Body of pancreas (tissue), 4 donors: ENCODE measurements at regions not wholly inside any gene's neighbourhood (a gene's known extent, or its start where the extent isn't known, plus 50 kb on each side); places are given as distances from the start of the nearest gene placed in this dataset.
"Not testable (repeated sequence)": the region's sequence is repeated elsewhere in the genome, so short reads cannot be mapped to it uniquely, and the experiment has no call there.

Experiments
- ATAC-seq: fragments of 150-250 bp; one replicate; pipeline ENCODE4 v1.9.1; 2016
- DNase-seq, 4 donors: peaks; one replicate each; pipeline ENCODE4 v3.0.0-alpha.2; 2019
- H3K27ac ChIP-seq, 4 donors: fragments of 200-600 bp; sonication (generic); 1 replicate in 3 of 4; 2 replicates in 1 of 4; pipeline versions ENCODE4 v1.5.1 to v1.6.1; 2016 to 2019; ENCODE audit warnings: mild to moderate bottlenecking in 1 of 4, mixed read lengths in 1 of 4, moderate library complexity in 1 of 4
- H3K27me3 ChIP-seq, 2 donors: fragments of 200-600 bp; sonication (generic); one replicate each; pipeline ENCODE4 v1.6.0; 2016; ENCODE audit warnings: mild to moderate bottlenecking in 1 of 2
- H3K36me3 ChIP-seq, 2 donors: fragments of 200-600 bp; sonication (generic); replicated peaks in 1 of 2; 2 replicates each; pipeline ENCODE4 v1.5.1; 2016; ENCODE audit warnings: low read depth in 2 of 2; ENCODE audit not compliant: insufficient read depth in 1 of 2
- H3K4me1 ChIP-seq: fragments of 200-600 bp; sonication (generic); one replicate; pipeline ENCODE4 v1.6.0; 2016
- H3K4me3 ChIP-seq, 2 donors: fragments of 200-600 bp; sonication (generic); 1 replicate in 1 of 2; 2 replicates in 1 of 2; pipeline ENCODE4 v1.5.1; 2016 to 2019
- H3K9me3 ChIP-seq, 3 donors: fragments of 200-600 bp; sonication (generic); 1 replicate in 2 of 3; 2 replicates in 1 of 3; pipeline ENCODE4 v1.5.1; 2016
- POLR2A ChIP-seq, 3 donors: fragments of 450-650 bp; IDR thresholded peaks; one replicate each; pipeline ENCODE4 v1.6.1; 2016; ENCODE audit warnings: antibody characterized with exemption in 3 of 3, mild to moderate bottlenecking in 2 of 3
- WGBS, 2 donors: methylation state at CpG; one replicate each; pipeline ENCODE4 v1.1.5; 2017; 5-methylcytosine and 5-hydroxymethylcytosine counted together
- intact Hi-C: fragments of 100-400 bp; cut with DNase I; formaldehyde crosslinking; loops from one replicate; pipeline ENCODE4 v1.15.1; 2023
- TF ChIP-seq, protein P1 (sequence below), 7 experiments: fragments of 450-650 bp in 4 of 7; fragments of 200-600 bp in 3 of 7; sonication (generic) in 3 of 7; IDR thresholded peaks; one replicate each; pipeline ENCODE4 v1.5.1; 2016 to 2019; ENCODE audit warnings: antibody characterized with exemption in 7 of 7

GRCh38 chr13:37956536-37956935 is 87.0 kb upstream of the TRPC4 start:
- TF ChIP-seq POLR2A (IDR thresholded peaks at IDR 0.05): no peak
- TF ChIP-seq, protein P1, sequence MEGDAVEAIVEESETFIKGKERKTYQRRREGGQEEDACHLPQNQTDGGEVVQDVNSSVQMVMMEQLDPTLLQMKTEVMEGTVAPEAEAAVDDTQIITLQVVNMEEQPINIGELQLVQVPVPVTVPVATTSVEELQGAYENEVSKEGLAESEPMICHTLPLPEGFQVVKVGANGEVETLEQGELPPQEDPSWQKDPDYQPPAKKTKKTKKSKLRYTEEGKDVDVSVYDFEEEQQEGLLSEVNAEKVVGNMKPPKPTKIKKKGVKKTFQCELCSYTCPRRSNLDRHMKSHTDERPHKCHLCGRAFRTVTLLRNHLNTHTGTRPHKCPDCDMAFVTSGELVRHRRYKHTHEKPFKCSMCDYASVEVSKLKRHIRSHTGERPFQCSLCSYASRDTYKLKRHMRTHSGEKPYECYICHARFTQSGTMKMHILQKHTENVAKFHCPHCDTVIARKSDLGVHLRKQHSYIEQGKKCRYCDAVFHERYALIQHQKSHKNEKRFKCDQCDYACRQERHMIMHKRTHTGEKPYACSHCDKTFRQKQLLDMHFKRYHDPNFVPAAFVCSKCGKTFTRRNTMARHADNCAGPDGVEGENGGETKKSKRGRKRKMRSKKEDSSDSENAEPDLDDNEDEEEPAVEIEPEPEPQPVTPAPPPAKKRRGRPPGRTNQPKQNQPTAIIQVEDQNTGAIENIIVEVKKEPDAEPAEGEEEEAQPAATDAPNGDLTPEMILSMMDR (IDR thresholded peaks at IDR 0.05): no peak
- intact Hi-C loops: no loop called here
- Histone ChIP-seq H3K4me3 (no peak overlapping the region), H3K4me1 (no peaks in the 10 kb centered on the region), H3K36me3 (no peaks in the 10 kb centered on the region), H3K9me3 (no peaks in the 10 kb centered on the region), H3K27me3 (no peaks in the 10 kb centered on the region), H3K27ac (no peak overlapping the region)
- no peak for ATAC-seq
- DNase-seq: no peak
- 60 to 63% methylated on average over 1 of the region's 1 CpG for WGBS, 2 donors

DNA sequence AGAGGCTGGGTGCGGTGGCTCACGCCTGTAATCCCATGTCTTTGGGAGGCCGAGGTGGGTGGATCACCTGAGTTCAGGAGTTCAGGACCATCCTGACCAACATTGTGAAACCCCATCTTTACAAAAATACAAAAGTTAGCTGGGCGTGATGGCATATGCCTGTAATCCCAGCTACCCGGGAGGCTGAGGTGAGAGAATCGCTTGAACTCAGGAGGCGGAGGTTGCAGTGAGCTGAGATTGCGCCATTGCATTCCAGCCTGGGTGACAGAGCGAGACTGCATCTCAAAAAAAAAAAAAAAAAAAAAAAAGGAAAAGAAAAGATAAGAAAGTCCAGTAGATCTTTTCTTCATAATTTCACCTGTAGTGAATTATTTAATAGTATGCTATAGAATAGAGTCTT is 85.0 kb upstream of the TRPC4 start:
- DNase-seq, ATAC-seq, H3K4me3 ChIP-seq, H3K27me3 ChIP-seq, H3K27ac ChIP-seq, H3K36me3 ChIP-seq, H3K9me3 ChIP-seq, H3K4me1 ChIP-seq, intact Hi-C loops: not testable (repeated sequence)
- 87 to 88% methylated on average over 9 of the region's 9 CpGs for WGBS, 2 donors

DNA sequence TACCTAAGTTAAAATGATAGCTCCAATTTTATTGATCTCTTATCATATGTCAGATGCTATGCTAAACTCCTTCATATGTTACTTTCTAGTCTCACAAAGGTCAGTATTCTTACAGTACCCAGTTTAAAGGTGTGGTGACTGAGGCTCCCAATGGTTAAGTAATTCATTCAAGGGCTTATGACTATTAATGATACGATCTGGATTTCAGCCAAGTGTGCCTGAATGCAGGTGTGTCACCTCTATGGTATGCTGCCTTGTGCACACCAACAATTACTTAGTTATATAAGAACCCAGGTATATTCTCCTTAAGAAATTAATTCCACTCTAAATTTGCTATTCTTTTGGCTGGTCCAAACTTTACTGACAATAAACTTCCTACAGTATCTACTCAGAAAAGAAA is 84.6 kb upstream of the TRPC4 start:
- Histone ChIP-seq H3K27me3 (no peaks in the 10 kb centered on the region), H3K4me3 (no peak overlapping the region), H3K4me1 (no peaks in the 10 kb centered on the region), H3K9me3 (no peaks in the 10 kb centered on the region), H3K36me3 (no peaks in the 10 kb centered on the region), H3K27ac (no peak overlapping the region)
- WGBS, 2 donors: 19 to 38% methylated on average over 1 of the region's 1 CpG
- TF ChIP-seq, protein P1 (IDR thresholded peaks at IDR 0.05): no peak
- no peak for TF ChIP-seq POLR2A (IDR thresholded peaks at IDR 0.05)
- DNase-seq (no peak), ATAC-seq (no peak)
- intact Hi-C loops: no loop called here

- H3K36me3 ChIP-seq: no peaks in the 10 kb centered on the region
- intact Hi-C loops: no loop called here
- DNase-seq (no peak), ATAC-seq (no peak)
- TF ChIP-seq POLR2A (IDR thresholded peaks at IDR 0.05): no peak
- TF ChIP-seq, protein P1 (IDR thresholded peaks at IDR 0.05): no peak
- no peak overlapping the region for H3K27ac ChIP-seq
- no peaks in the 10 kb centered on the region for H3K4me1 ChIP-seq
- H3K27me3 ChIP-seq: no peaks in the 10 kb centered on the region
- H3K4me3 ChIP-seq: no peak overlapping the region
- no peaks in the 10 kb centered on the region for H3K9me3 ChIP-seq
Measured at GRCh38 chr13:37953696-37954095, 84.1 kb upstream of the TRPC4 start.

GRCh38 chr13:37950016-37950415 is 80.4 kb upstream of the TRPC4 start:
- Histone ChIP-seq H3K4me1 (peaks cover 14% of the 10 kb centered on the region), H3K27me3 (no peaks in the 10 kb centered on the region), H3K27ac (no peak overlapping the region), H3K36me3 (no peaks in the 10 kb centered on the region), H3K9me3 (no peaks in the 10 kb centered on the region), H3K4me3 (no peak overlapping the region)
- WGBS, 2 donors: 32 to 37% methylated on average over 1 of the region's 1 CpG
- TF ChIP-seq, protein P1 (IDR thresholded peaks at IDR 0.05): no peak
- no peak for TF ChIP-seq POLR2A (IDR thresholded peaks at IDR 0.05)
- ATAC-seq (no peak), DNase-seq (no peak)
- intact Hi-C loops: no loop called here
